ENCODE measurements at regions not wholly inside any gene's neighbourhood (a gene's known extent, or its start where the extent isn't known, plus 50 kb on each side); places are given as distances from the start of the nearest gene placed in this dataset.

DNA sequence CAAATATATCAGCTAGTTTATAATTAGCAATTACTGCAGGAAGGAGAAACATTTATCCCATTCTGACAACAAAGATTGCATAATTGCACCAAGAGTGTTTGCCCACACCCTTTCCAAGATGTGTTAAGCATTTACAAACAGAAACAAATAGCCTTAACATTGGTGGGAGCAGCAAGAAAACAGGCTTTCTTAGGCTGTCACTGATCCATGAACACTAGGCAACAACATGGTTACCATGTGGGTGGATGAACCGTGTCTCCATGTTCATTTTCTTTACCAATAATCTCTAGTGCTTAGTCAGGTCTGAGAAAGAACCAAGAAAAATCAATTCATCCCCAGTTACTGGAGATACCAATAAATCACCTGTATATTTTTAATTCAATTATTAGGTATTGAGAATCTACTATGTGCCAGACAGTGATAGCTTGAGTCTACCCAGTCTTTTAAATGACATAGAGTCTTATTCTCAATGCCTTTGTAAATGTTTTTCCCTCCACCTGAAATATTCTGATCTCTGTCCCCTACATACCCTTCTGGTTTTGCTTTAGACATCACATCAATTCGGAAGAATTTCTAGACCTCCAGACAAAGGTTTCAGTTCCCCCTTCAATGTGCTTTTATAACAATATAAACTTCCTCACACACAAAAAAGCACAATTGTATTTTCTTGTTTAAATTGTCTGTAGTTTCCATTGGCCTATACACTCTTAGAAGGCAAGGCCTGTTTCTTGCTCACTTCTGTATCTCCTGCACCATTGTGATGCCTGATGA, 286.6 kb downstream of the PPP1R2C start:
- no peak overlapping the region for H3K27ac ChIP-seq (ENCODE audit: low read depth, low read length)
- no peaks in the 10 kb centered on the region for H3K36me3 ChIP-seq (ENCODE audit: control insufficient read depth, low read length)
- H3K4me2 ChIP-seq (ENCODE audit: low read length) = no peak overlapping the region
- no peaks in the 10 kb centered on the region for H3K9me2 ChIP-seq (replicated peaks; ENCODE audit: control insufficient read depth, low read length)
- no peaks in the 10 kb centered on the region for H3K9me3 ChIP-seq (ENCODE audit: control insufficient read depth, insufficient read depth, low read length)
- no peaks in the 10 kb centered on the region for H4K20me1 ChIP-seq (ENCODE audit: control insufficient read depth, insufficient read depth, low read depth, low read length)
- no peaks in the 10 kb centered on the region for H3K27me3 ChIP-seq (ENCODE audit: control insufficient read depth, low read length)
- no peak overlapping the region for H3K4me3 ChIP-seq (ENCODE audit: low read length)
- no peaks in the 10 kb centered on the region for H3K79me2 ChIP-seq (ENCODE audit: control insufficient read depth, low read length)
- H3K4me1 ChIP-seq (ENCODE audit: control insufficient read depth, low read length) = no peaks in the 10 kb centered on the region
- TF ChIP-seq EZH2phosphoT487 (IDR thresholded peaks at IDR 0.05; ENCODE audit: borderline replicate concordance, low read length) = no peak
- TF ChIP-seq, protein P1, sequence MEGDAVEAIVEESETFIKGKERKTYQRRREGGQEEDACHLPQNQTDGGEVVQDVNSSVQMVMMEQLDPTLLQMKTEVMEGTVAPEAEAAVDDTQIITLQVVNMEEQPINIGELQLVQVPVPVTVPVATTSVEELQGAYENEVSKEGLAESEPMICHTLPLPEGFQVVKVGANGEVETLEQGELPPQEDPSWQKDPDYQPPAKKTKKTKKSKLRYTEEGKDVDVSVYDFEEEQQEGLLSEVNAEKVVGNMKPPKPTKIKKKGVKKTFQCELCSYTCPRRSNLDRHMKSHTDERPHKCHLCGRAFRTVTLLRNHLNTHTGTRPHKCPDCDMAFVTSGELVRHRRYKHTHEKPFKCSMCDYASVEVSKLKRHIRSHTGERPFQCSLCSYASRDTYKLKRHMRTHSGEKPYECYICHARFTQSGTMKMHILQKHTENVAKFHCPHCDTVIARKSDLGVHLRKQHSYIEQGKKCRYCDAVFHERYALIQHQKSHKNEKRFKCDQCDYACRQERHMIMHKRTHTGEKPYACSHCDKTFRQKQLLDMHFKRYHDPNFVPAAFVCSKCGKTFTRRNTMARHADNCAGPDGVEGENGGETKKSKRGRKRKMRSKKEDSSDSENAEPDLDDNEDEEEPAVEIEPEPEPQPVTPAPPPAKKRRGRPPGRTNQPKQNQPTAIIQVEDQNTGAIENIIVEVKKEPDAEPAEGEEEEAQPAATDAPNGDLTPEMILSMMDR (IDR thresholded peaks at IDR 0.05; ENCODE audit: low read depth, low read length, poor library complexity, severe bottlenecking) = no peak
- H3F3A ChIP-seq (ENCODE audit: control insufficient read depth, insufficient read depth) = no peaks in the 10 kb centered on the region

DNA sequence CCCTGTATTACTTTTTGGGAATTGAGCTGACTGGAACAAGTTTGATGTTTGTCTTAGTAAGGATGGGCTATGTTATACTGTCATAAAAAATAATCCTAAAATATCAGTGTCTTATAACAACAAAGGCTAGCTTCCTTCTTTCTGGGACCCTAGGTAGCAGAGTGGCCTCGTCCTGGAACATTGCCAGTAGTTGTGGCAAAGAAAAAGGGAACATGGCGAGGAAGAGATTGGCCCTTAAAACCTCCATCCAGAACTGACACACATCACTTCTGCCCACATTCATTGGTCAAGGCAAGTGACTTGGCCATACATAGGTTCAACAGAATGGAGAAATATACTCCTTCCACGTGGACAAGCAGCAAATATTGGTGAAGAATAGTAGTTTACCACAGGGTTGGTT, 287.9 kb downstream of the PPP1R2C start:
- Histone ChIP-seq H3K4me3 (ENCODE audit: low read length) (no peak overlapping the region), H3K4me2 (ENCODE audit: low read length) (no peak overlapping the region), H3K27ac (ENCODE audit: low read depth, low read length) (no peak overlapping the region), H3K9me2 (replicated peaks; ENCODE audit: control insufficient read depth, low read length) (no peaks in the 10 kb centered on the region), H3K36me3 (ENCODE audit: control insufficient read depth, low read length) (no peaks in the 10 kb centered on the region), H3K79me2 (ENCODE audit: control insufficient read depth, low read length) (no peaks in the 10 kb centered on the region), H3F3A (ENCODE audit: control insufficient read depth, insufficient read depth) (no peaks in the 10 kb centered on the region), H3K9me3 (ENCODE audit: control insufficient read depth, insufficient read depth, low read length) (no peaks in the 10 kb centered on the region), H3K27me3 (ENCODE audit: control insufficient read depth, low read length) (no peaks in the 10 kb centered on the region), H3K4me1 (ENCODE audit: control insufficient read depth, low read length) (no peaks in the 10 kb centered on the region), H4K20me1 (ENCODE audit: control insufficient read depth, insufficient read depth, low read depth, low read length) (no peaks in the 10 kb centered on the region)
- TF ChIP-seq EZH2phosphoT487 (IDR thresholded peaks at IDR 0.05; ENCODE audit: borderline replicate concordance, low read length) = no peak
- TF ChIP-seq, protein P1 (IDR thresholded peaks at IDR 0.05; ENCODE audit: low read depth, low read length, poor library complexity, severe bottlenecking) = no peak

DNA sequence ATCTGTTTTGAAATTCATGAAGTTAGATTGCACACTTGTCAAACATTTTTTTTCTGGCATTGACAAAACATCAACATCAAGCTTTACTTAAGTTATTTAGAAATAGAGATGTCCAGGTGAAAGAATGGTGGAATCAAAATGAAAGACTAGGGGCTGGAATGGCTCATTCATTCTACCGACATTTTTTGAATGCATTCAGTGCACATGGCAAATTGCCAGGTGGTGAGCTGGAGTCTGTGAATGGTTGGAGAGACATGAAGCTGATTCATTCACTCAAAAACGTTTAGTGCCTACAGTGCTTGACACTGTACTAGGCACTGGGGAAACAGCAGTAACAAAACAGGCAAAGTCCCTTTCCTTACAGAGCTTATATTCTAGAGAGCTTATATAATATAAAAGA, 292.4 kb downstream of the PPP1R2C start:
- Histone ChIP-seq H4K20me1 (ENCODE audit: control insufficient read depth, insufficient read depth, low read depth, low read length) (no peaks in the 10 kb centered on the region), H3K9me3 (ENCODE audit: control insufficient read depth, insufficient read depth, low read length) (no peaks in the 10 kb centered on the region), H3K4me3 (ENCODE audit: low read length) (no peak overlapping the region), H3K27ac (ENCODE audit: low read depth, low read length) (no peak overlapping the region), H3K27me3 (ENCODE audit: control insufficient read depth, low read length) (no peaks in the 10 kb centered on the region), H3K79me2 (ENCODE audit: control insufficient read depth, low read length) (no peaks in the 10 kb centered on the region), H3K9me2 (replicated peaks; ENCODE audit: control insufficient read depth, low read length) (no peaks in the 10 kb centered on the region), H3K4me1 (ENCODE audit: control insufficient read depth, low read length) (no peaks in the 10 kb centered on the region), H3K4me2 (ENCODE audit: low read length) (no peak overlapping the region), H3K36me3 (ENCODE audit: control insufficient read depth, low read length) (no peaks in the 10 kb centered on the region), H3F3A (ENCODE audit: control insufficient read depth, insufficient read depth) (no peaks in the 10 kb centered on the region)
- TF ChIP-seq, protein P1 (IDR thresholded peaks at IDR 0.05; ENCODE audit: low read depth, low read length, poor library complexity, severe bottlenecking) = no peak
- no peak for TF ChIP-seq EZH2phosphoT487 (IDR thresholded peaks at IDR 0.05; ENCODE audit: borderline replicate concordance, low read length)
